Epidermal melanocyte (primary cell): ENCODE measurements at regions not wholly inside any gene's neighbourhood (a gene's known extent, or its start where the extent isn't known, plus 50 kb on each side); places are given as distances from the start of the nearest gene placed in this dataset.
"Not testable (repeated sequence)": the region's sequence is repeated elsewhere in the genome, so short reads cannot be mapped to it uniquely, and the experiment has no call there.

ENCODE experiments used
- DNase-seq: peaks from one replicate; pipeline ENCODE4 v3.0.0; 2011; ENCODE audit warnings: low spot score; ENCODE audit not compliant: insufficient read length

DNA sequence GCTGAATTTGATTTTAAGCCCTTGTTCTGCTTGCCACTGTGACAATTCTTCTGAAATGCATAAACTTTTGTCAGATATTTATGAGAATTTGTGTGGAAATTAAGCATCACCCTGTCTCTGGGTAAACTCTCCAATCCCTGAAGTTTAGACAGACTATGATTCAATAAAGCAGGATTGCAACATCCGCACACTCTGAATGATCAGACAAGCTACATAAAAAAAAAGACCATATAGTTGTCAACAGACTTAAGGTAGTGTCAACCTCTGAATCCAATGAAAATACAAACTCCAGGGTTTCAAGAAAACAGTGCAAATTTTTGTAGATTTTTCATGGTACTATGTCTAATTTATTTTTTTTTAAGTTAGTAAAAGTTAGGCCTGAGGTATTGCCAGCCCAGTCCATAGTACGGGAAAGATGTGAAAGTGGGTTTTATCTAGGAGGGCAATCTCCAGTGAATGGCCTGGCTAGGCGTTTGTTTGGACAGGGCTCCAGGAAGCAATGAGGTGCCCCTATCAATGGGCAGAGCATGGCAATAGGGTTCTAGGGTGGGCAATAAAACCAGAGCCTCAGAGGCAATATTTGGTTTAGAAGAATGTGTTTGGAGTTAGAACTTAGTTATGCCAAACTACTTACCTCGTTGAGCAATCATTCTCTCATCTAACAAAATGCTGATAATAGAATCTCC lies 762.6 kb upstream of the SEMA6A start:
- DNase-seq = no peak

DNA sequence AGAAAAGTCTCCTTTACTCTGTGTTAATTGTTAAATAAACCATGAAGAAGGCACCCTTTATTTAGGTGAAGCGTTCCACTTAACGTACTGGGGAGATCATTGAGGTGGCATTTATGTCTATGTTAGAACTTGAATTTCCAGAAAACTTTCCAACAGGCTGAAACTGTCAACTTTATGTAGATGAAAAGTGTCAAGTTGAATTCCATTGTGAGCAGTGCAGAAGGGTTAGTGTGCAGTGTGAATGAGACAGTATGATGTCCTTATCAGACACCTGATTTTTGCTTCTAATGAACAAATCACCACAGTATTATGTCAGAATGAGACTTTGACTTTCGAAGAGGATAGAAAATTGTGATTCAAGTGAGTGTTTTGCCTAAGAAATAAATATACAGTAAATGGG lies 761.6 kb upstream of the SEMA6A start:
- DNase-seq = no peak

DNA sequence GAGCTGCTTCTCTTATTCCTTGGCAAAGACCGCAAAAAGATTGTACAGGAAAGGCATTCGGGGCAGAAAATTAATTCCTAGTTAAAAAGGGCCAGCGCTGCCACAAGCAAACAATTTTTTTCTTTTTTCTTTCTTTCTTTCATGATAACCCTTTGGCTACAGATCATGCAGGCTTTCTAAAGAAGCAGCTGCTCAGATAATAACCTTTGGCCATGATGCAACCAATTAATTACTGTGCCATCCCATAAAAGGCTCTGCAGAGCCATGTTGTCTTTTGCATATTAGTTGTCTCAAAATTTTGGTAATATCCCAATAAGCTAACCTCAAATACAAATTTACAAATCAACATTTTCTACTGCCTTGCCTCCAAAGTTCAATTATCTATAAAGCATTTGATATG lies 758.4 kb upstream of the SEMA6A start:
- DNase-seq = no peak

GRCh38 chr5:117332341-117332740 lies 757.7 kb upstream of the SEMA6A start:
- DNase-seq = no peak

GRCh38 chr5:117327511-117327910 lies 752.9 kb upstream of the SEMA6A start:
- DNase-seq = no peak

GRCh38 chr5:117326997-117327396 lies 752.4 kb upstream of the SEMA6A start:
- DNase-seq = no peak

GRCh38 chr5:117318528-117318927 lies 743.9 kb upstream of the SEMA6A start:
- DNase-seq = no peak

DNA sequence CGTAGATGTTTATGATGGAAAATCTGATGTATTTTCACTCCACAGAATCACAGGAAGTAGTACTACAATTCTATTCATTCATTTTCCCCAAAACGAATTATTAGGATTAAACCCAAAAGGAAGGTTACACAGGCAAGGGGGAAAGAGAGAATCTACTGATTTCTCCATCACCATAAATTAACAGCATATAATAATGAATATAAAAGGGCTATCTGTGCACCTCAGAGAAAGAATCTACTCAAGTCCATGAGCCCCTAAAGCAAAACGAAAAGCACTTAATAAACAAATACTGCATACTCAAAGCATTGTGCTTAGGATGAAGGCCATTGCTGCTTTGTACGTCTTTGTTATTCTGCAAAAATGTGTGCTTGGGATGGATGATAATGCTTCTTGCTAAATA lies 740.5 kb upstream of the SEMA6A start:
- DNase-seq = no peak

GRCh38 chr5:117304512-117305107 lies 730.0 kb upstream of the SEMA6A start:
- DNase-seq = not testable (repeated sequence)

DNA sequence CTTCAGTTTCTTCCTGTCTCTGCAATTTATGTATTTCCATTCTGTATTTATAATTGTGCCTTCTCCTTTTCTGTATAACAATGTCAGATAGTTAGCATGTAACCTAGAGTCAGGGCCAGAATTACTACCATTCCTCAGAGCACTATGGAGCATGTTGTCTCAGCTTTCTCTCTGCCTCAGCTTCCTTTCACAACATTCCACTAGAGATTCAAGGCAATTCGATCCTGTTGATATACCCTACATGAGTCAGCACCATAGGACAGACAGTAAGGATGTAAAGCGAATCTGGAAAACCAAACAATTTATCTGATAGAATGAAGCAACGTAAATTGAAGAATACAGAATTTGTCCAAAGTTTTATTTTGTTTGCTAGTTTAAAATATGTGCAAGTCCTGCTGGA lies 728.3 kb upstream of the SEMA6A start:
- no peak for DNase-seq

DNA sequence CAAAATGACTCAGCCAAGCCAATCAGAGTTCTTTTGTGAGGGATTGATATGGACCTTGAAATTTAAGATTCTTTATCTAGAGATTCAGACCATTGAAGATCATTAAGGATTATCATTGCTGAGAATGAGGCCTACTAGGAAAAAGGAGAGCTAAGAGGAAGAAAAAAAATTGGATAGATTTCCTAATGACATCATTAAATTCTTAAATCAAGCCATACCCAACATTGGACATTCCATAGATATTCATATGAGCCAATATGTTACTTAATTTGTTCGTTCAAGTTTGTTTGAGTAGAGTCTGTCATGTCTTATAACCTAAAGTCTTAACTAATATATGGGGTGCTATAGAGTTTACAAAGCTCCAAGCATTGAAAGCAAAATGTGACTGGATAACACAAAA lies 727.9 kb upstream of the SEMA6A start:
- DNase-seq = no peak

GRCh38 chr5:117299936-117300328 lies 725.3 kb upstream of the SEMA6A start:
- DNase-seq = no peak

DNA sequence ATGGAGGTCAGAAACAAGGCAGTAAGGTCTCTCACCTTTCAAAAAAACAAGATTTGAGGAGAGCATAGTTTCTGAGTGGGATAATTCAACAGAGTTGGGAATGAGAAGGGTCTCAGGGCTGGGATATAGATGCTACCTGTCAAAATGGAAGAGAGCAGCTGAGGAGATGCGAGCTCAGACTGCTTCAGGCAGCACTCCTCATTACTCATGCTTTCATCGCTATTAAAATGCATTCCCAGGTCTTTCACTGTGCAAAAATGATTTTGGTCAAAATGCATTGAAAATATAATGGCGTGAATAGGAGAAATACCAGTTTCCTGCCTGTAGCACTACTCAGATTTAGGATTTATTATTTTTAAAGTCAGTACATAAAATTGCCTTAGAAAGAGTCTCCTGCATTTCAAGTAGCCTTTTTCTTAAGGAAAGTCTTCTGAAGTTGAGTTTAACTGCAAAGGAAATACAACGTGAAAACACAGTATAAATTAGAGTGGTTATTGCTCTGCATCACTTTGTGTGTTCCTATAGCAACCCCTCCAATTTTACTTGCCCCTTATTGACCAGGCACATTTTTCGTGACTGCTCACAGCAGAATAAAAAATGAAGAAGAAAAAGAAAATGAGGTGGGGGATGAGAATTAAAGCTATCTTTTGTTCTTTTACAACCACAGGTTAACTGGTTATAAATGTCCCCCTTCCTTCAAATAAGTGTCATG lies 724.8 kb upstream of the SEMA6A start:
- DNase-seq = no peak

- DNase-seq = no peak
Measured at GRCh38 chr5:117296872-117297271, 722.2 kb upstream of the SEMA6A start.

- no peak for DNase-seq
Measured at GRCh38 chr5:117295941-117296340, 721.3 kb upstream of the SEMA6A start.

- no peak for DNase-seq
Measured at GRCh38 chr5:117286813-117287212, 712.2 kb upstream of the SEMA6A start.

DNA sequence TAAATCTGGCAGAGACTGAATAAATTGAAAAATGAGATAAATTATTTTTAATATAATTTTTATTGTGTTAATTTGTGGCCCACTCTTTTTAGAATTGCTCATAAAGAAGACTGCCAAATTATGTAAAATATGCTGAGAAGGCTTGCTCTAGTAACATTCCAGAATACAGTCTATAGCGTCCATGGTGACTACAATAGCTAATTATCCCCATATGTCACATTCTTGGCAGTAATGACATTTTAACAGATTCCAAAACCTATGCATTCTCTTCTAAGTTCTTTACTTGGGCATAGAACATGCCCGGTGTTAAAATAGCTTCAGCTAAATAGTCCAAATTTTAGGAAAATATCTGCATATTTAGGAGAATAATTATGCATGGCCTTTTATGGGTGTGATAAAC lies 697.0 kb upstream of the SEMA6A start:
- no peak for DNase-seq

DNA sequence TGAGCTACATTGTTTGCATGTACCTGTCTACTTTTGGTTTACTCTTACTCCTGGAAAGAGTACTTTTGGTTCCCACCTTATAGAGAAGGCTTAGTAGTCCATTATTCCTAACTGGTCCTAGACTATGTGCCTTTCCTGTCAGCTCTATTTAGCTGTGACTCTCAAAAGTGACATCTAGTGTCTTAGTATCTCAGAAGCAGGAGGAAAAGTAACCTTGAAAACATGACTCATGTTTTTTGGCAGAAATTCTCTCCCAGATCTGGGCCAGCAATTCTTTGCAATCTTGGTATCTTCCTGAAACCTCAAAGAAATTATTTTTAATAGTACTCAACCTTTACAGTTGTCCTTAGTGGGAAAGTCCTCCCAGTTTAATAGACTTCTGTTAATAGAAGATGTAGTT lies 691.7 kb upstream of the SEMA6A start:
- no peak for DNase-seq

- DNase-seq = no peak
Measured at GRCh38 chr5:117263231-117263630, 688.6 kb upstream of the SEMA6A start.

GRCh38 chr5:117262572-117263131 lies 688.0 kb upstream of the SEMA6A start:
- no peak for DNase-seq

- no peak for DNase-seq
Measured at GRCh38 chr5:117261948-117262571, 687.4 kb upstream of the SEMA6A start.
